Mesendoderm (in vitro differentiated cells): ENCODE measurements at regions not wholly inside any gene's neighbourhood (a gene's known extent, or its start where the extent isn't known, plus 50 kb on each side); places are given as distances from the start of the nearest gene placed in this dataset.

ENCODE experiments used
- DNase-seq: peaks from one replicate; pipeline ENCODE4 v3.0.0; 2013
- H2AK5ac ChIP-seq: 2 replicates; pipeline ENCODE4 v1.6.1; 2013; ENCODE audit warnings: low read length, inconsistent platforms
- H2BK120ac ChIP-seq: 2 replicates; pipeline ENCODE4 v1.6.1; 2013; ENCODE audit warnings: low read depth, mild to moderate bottlenecking, low read length, moderate library complexity, mixed read lengths
- H2BK15ac ChIP-seq: replicated peaks from 2 replicates; pipeline ENCODE4 v1.6.1; 2013; ENCODE audit warnings: low read depth, mild to moderate bottlenecking, moderate library complexity
- H2BK5ac ChIP-seq: 2 replicates; pipeline ENCODE4 v1.6.1; 2013; ENCODE audit warnings: low read length, inconsistent platforms
- H3K18ac ChIP-seq: 2 replicates; pipeline ENCODE4 v1.6.1; 2013; ENCODE audit warnings: mild to moderate bottlenecking, low read length, mixed read lengths
- H3K23ac ChIP-seq: one replicate; pipeline ENCODE4 v1.6.1; 2013; ENCODE audit warnings: low read length
- H3K27ac ChIP-seq: 2 replicates; pipeline ENCODE4 v1.5.1; 2013; ENCODE audit warnings: low read depth, mild to moderate bottlenecking, inconsistent platforms, low read length, moderate library complexity
- H3K27me3 ChIP-seq: 2 replicates; pipeline ENCODE4 v1.6.1; 2013; ENCODE audit warnings: low read length, control low read depth, mild to moderate bottlenecking, inconsistent platforms; ENCODE audit not compliant: insufficient read depth, poor library complexity
- H3K36me3 ChIP-seq: 2 replicates; pipeline ENCODE4 v1.6.1; 2013; ENCODE audit warnings: low read length, inconsistent platforms; ENCODE audit not compliant: control insufficient read depth, insufficient read depth
- H3K4ac ChIP-seq: one replicate; pipeline ENCODE4 v1.6.1; 2013; ENCODE audit warnings: low read depth, mild to moderate bottlenecking, low read length, moderate library complexity
- H3K4me1 ChIP-seq: 2 replicates; pipeline ENCODE4 v1.6.1; 2013; ENCODE audit warnings: low read depth, low read length, inconsistent platforms; ENCODE audit not compliant: control insufficient read depth
- H3K4me2 ChIP-seq: 2 replicates; pipeline ENCODE4 v1.6.1; 2013; ENCODE audit warnings: low read length
- H3K4me3 ChIP-seq: 2 replicates; pipeline ENCODE4 v1.5.1; 2013; ENCODE audit warnings: mild to moderate bottlenecking, low read length
- H3K56ac ChIP-seq: one replicate; pipeline ENCODE4 v1.6.1; 2013; ENCODE audit warnings: low read length
- H3K79me1 ChIP-seq: 2 replicates; pipeline ENCODE4 v1.6.1; 2013; ENCODE audit warnings: low read length, inconsistent platforms
- H3K79me2 ChIP-seq: 2 replicates; pipeline ENCODE4 v1.6.1; 2013; ENCODE audit warnings: mild to moderate bottlenecking, low read length; ENCODE audit not compliant: control insufficient read depth, insufficient read depth
- H3K9ac ChIP-seq: 2 replicates; pipeline ENCODE4 v1.6.1; 2013; ENCODE audit warnings: low read length, inconsistent platforms
- H4K5ac ChIP-seq: one replicate; pipeline ENCODE4 v1.6.1; 2013; ENCODE audit warnings: low read length
- H4K8ac ChIP-seq: one replicate; pipeline ENCODE4 v1.6.1; 2013; ENCODE audit warnings: low read depth, mild to moderate bottlenecking, control low read depth, low read length, moderate library complexity
- WGBS: extraction: QIAGEN DNeasy Blood & Tissue Kit; methylation state at CpG from one replicate; pipeline ENCODE4 v1.1.7; 2013; ENCODE audit warnings: low lambda C conversion rate, missing lambda C conversion rate; ENCODE audit not compliant: insufficient coverage; ENCODE audit errors: extremely low coverage; 5-methylcytosine and 5-hydroxymethylcytosine counted together

- H3K27me3 ChIP-seq: no peaks in the 10 kb centered on the region
- no peak overlapping the region for H4K8ac ChIP-seq
- no peak overlapping the region for H2BK5ac ChIP-seq
- no peaks in the 10 kb centered on the region for H3K4me1 ChIP-seq
- H3K79me2 ChIP-seq: no peaks in the 10 kb centered on the region
- no peak overlapping the region for H3K9ac ChIP-seq
- H3K4me2 ChIP-seq: no peak overlapping the region
- no peak overlapping the region for H3K4ac ChIP-seq
- no peaks in the 10 kb centered on the region for H3K79me1 ChIP-seq
- no peaks in the 10 kb centered on the region for H3K36me3 ChIP-seq
- WGBS: no CpG with 5 or more reads among the region's 2 CpGs
- no peak overlapping the region for H2BK120ac ChIP-seq
- peak; percentile 8 for DNase-seq
- no peak overlapping the region for H2BK15ac ChIP-seq
- no peak overlapping the region for H4K5ac ChIP-seq
- H3K23ac ChIP-seq: no peak overlapping the region
- H3K27ac ChIP-seq: peak overlapping the region; percentile 31
- H2AK5ac ChIP-seq: no peak overlapping the region
- H3K56ac ChIP-seq: no peak overlapping the region
- no peak overlapping the region for H3K18ac ChIP-seq
- H3K4me3 ChIP-seq: no peak overlapping the region
These were observed 204.7 kb downstream of the BCL11B start for GRCh38 chr14:99067141-99067920.

DNA sequence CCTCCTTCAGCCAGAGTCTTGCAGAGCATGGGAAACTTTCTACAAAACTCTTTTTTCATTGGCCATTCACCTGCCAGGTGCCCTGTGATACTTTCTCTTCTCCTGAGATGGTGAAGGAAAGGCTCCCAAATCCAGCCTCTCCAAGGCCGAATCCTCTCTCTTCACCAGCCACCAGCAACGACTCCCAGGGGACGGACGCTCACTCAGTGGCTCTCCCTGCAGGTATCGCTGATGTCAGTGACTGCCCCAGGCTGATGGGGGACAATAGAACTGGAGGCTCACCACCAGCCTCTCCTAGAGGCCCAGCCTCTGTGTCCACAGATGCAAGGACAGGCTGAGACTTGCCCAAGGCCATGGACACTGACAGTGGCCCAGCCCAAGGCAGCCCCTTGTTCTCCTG is 204.1 kb downstream of the BCL11B start:
- Histone ChIP-seq H3K4me3 (no peak overlapping the region), H3K23ac (no peak overlapping the region), H2BK120ac (no peak overlapping the region), H3K27me3 (no peaks in the 10 kb centered on the region), H2AK5ac (no peak overlapping the region), H2BK15ac (no peak overlapping the region), H3K79me2 (no peaks in the 10 kb centered on the region), H3K9ac (no peak overlapping the region), H3K4ac (no peak overlapping the region), H3K18ac (no peak overlapping the region), H3K4me1 (no peaks in the 10 kb centered on the region), H3K79me1 (no peaks in the 10 kb centered on the region), H3K27ac (no peak overlapping the region), H4K5ac (no peak overlapping the region), H3K36me3 (no peaks in the 10 kb centered on the region), H3K4me2 (no peak overlapping the region), H2BK5ac (no peak overlapping the region), H4K8ac (no peak overlapping the region), H3K56ac (no peak overlapping the region)
- no peak for DNase-seq
- WGBS: no CpG with 5 or more reads among the region's 5 CpGs

GRCh38 chr14:99069946-99070345 is 202.1 kb downstream of the BCL11B start:
- Histone ChIP-seq H3K4ac (no peak overlapping the region), H3K4me1 (no peaks in the 10 kb centered on the region), H3K4me3 (no peak overlapping the region), H2BK5ac (no peak overlapping the region), H3K4me2 (no peak overlapping the region), H2AK5ac (no peak overlapping the region), H3K79me1 (no peaks in the 10 kb centered on the region), H2BK15ac (no peak overlapping the region), H3K79me2 (no peaks in the 10 kb centered on the region), H3K23ac (no peak overlapping the region), H2BK120ac (no peak overlapping the region), H3K18ac (no peak overlapping the region), H3K9ac (no peak overlapping the region), H4K8ac (no peak overlapping the region), H3K36me3 (no peaks in the 10 kb centered on the region), H3K27me3 (no peaks in the 10 kb centered on the region), H3K27ac (no peak overlapping the region), H4K5ac (no peak overlapping the region), H3K56ac (no peak overlapping the region)
- DNase-seq: no peak
- no CpG with 5 or more reads among the region's 3 CpGs for WGBS

DNA sequence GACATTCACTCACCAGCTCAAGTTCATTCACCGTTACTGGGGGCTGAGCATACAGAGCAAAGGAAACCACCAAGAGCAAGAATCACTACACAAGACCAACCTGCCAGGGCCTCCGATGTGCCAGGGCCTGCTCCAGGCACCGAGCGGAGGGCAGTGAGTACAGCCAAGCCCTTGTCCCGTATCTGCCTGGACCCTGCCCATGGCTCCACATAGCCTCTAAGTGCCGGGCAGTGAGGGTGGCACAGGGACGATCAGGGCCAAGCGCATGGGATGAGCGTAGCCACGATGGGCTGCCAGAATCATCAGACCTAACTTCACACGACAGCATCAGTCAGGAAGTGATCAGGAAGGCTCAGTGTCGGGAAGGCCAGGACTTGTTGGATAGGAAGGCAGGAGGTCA is 199.6 kb downstream of the BCL11B start:
- no peak for DNase-seq
- Histone ChIP-seq H3K4ac (no peak overlapping the region), H3K36me3 (no peaks in the 10 kb centered on the region), H3K27ac (no peak overlapping the region), H2BK5ac (no peak overlapping the region), H3K9ac (no peak overlapping the region), H3K79me1 (no peaks in the 10 kb centered on the region), H3K4me1 (no peaks in the 10 kb centered on the region), H3K4me2 (no peak overlapping the region), H4K8ac (no peak overlapping the region), H2AK5ac (no peak overlapping the region), H3K56ac (no peak overlapping the region), H2BK120ac (no peak overlapping the region), H4K5ac (no peak overlapping the region), H3K4me3 (no peak overlapping the region), H3K79me2 (no peaks in the 10 kb centered on the region), H3K18ac (no peak overlapping the region), H2BK15ac (no peak overlapping the region), H3K23ac (no peak overlapping the region), H3K27me3 (no peaks in the 10 kb centered on the region)
- WGBS: no CpG with 5 or more reads among the region's 12 CpGs

- Histone ChIP-seq H3K56ac (no peak overlapping the region), H3K4me3 (no peak overlapping the region), H2AK5ac (no peak overlapping the region), H3K79me1 (no peaks in the 10 kb centered on the region), H3K27me3 (no peaks in the 10 kb centered on the region), H4K5ac (no peak overlapping the region), H3K36me3 (no peaks in the 10 kb centered on the region), H4K8ac (no peak overlapping the region), H2BK5ac (no peak overlapping the region), H2BK120ac (no peak overlapping the region), H3K27ac (no peak overlapping the region), H2BK15ac (no peak overlapping the region), H3K18ac (no peak overlapping the region), H3K9ac (no peak overlapping the region), H3K79me2 (no peaks in the 10 kb centered on the region), H3K4me2 (no peak overlapping the region), H3K4me1 (no peaks in the 10 kb centered on the region), H3K4ac (no peak overlapping the region), H3K23ac (no peak overlapping the region)
- no CpG with 5 or more reads among the region's 6 CpGs for WGBS
- no peak for DNase-seq
These were observed 199.0 kb downstream of the BCL11B start for GRCh38 chr14:99072956-99073355.

DNA sequence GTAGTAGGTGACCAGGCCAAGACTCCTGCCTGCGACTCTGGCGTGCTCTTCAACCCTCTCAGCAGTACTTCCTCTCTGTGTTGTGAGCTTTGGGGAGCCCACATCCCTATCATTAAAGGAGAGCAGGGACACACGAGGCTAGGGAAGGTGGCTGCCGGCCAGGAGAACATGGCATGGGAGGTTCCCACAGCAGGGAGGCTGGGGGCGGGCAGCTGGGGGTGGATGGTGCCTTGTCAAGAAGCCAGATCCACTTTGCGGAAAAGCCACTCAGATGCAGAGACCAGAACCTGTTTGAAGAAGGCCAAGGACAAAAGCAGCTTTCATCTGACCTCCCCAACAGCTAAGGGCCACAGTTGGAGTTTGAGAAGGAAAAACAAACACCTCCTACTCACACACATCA is 198.6 kb downstream of the BCL11B start:
- Histone ChIP-seq H4K8ac (no peak overlapping the region), H2BK15ac (no peak overlapping the region)
- no CpG with 5 or more reads among the region's 6 CpGs for WGBS

More for the DNA sequence above, 198.6 kb downstream of the BCL11B start:
- no peak overlapping the region for H3K27ac ChIP-seq
- H3K4me1 ChIP-seq: no peaks in the 10 kb centered on the region
- no peak overlapping the region for H2BK120ac ChIP-seq
- H2AK5ac ChIP-seq: no peak overlapping the region
- H3K4me2 ChIP-seq: no peak overlapping the region
- no peaks in the 10 kb centered on the region for H3K79me2 ChIP-seq
- no peak overlapping the region for H2BK5ac ChIP-seq
- H3K9ac ChIP-seq: no peak overlapping the region
- H3K36me3 ChIP-seq: no peaks in the 10 kb centered on the region
- no peaks in the 10 kb centered on the region for H3K27me3 ChIP-seq
- H3K23ac ChIP-seq: no peak overlapping the region
- no peak for DNase-seq
- H3K18ac ChIP-seq: no peak overlapping the region
- H4K5ac ChIP-seq: no peak overlapping the region
- H3K4ac ChIP-seq: no peak overlapping the region
- H3K4me3 ChIP-seq: no peak overlapping the region
- no peaks in the 10 kb centered on the region for H3K79me1 ChIP-seq
- no peak overlapping the region for H3K56ac ChIP-seq
